ENCODE measurements at regions not wholly inside any gene's neighbourhood (a gene's known extent, or its start where the extent isn't known, plus 50 kb on each side); places are given as distances from the start of the nearest gene placed in this dataset.

DNA sequence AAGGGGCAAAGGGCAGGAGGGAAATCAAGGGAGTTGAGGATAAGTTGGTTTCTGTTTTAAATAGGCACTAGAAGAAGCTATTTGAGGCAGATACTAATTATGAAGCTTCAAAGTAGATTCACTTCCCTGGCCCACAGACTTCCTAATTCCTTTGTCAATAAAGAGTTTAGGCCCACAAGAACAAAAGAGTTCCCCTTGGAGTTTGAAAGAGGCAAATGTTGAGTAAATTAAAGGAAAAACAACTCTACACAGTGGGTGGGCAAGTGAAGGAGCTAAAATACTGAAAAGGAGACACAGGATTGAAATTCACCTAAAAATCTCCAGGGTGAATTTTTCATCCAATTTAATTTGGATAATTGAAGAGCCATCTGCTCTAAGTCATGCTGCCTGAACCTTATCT lies 411.7 kb upstream of the RORA start:
- TF ChIP-seq CTCF (IDR thresholded peaks at IDR 0.05): no peak
- TF ChIP-seq POLR2A (IDR thresholded peaks at IDR 0.05): no peak

Measured in uterus (tissue), 2 donors.